ENCODE measurements at regions not wholly inside any gene's neighbourhood (a gene's known extent, or its start where the extent isn't known, plus 50 kb on each side); places are given as distances from the start of the nearest gene placed in this dataset.

GRCh38 chrX:125577479-125577878 lies 257.8 kb downstream of the TEX13C start:
- TF ChIP-seq CTCF (conservative IDR thresholded peaks at IDR 0.05 in 1 of 2, IDR thresholded peaks at IDR 0.05 in 1 of 2; ENCODE audit: extremely low read depth in 1 of 2, insufficient read depth in 1 of 2, low read depth in 1 of 2, low read length in 2 of 2) (no peak), EZH2 (IDR thresholded peaks at IDR 0.05; ENCODE audit: borderline replicate concordance, low read length) (no peak)

Data from mammary epithelial cell (primary cell).